Panc1 (cell line): ENCODE measurements at regions not wholly inside any gene's neighbourhood (a gene's known extent, or its start where the extent isn't known, plus 50 kb on each side); places are given as distances from the start of the nearest gene placed in this dataset.

Experiments
- CTCF ChIP-seq: fragments of 450-650 bp; IDR thresholded peaks from 2 replicates; pipeline ENCODE4 v1.5.1; 2017; ENCODE audit warnings: mild to moderate bottlenecking
- POLR2AphosphoS5 ChIP-seq: IDR thresholded peaks from 2 replicates; pipeline ENCODE4 v1.6.1; 2012; ENCODE audit warnings: mild to moderate bottlenecking, low read depth, low read length, moderate library complexity
- REST ChIP-seq, 2 experiments: IDR thresholded peaks; 2 replicates each; pipeline ENCODE4 v1.6.1; 2011 to 2012; ENCODE audit warnings: low read depth in 2 of 2, control low read depth in 1 of 2, low read length in 1 of 2, mild to moderate bottlenecking in 1 of 2, moderate library complexity in 1 of 2; ENCODE audit not compliant: insufficient read depth in 1 of 2
- SIN3A ChIP-seq: IDR thresholded peaks from 2 replicates; pipeline ENCODE4 v1.6.1; 2012; ENCODE audit warnings: low read depth, mild to moderate bottlenecking, low read length, moderate library complexity, borderline replicate concordance; ENCODE audit not compliant: insufficient read depth

- TF ChIP-seq CTCF (no peak), REST (IDR thresholded peaks at IDR 0.05; ENCODE audit: insufficient read depth in 1 of 2, low read depth in 2 of 2, low read length in 1 of 2) (no peak), SIN3A (no peak), POLR2AphosphoS5 (no peak)
Measured at GRCh38 chr1:231107600-231108326, 54.1 kb upstream of the TRIM67 start.
